Urinary bladder (tissue), 3 donors: ENCODE measurements at regions not wholly inside any gene's neighbourhood (a gene's known extent, or its start where the extent isn't known, plus 50 kb on each side); places are given as distances from the start of the nearest gene placed in this dataset.
"Not testable (repeated sequence)": the region's sequence is repeated elsewhere in the genome, so short reads cannot be mapped to it uniquely, and the experiment has no call there.

ENCODE experiments used
- DNase-seq: peaks from one replicate; pipeline ENCODE4 v3.0.0-alpha.2; 2015; ENCODE audit errors: extremely low spot score
- H3K27ac ChIP-seq: one replicate; pipeline ENCODE4 v1.5.1; 2013; ENCODE audit warnings: low read depth, mild to moderate bottlenecking, moderate library complexity
- H3K36me3 ChIP-seq: one replicate; pipeline ENCODE4 v1.6.1; 2013; ENCODE audit warnings: mild to moderate bottlenecking, moderate library complexity; ENCODE audit not compliant: insufficient read depth
- H3K4me1 ChIP-seq: one replicate; pipeline ENCODE4 v1.6.1; 2013; ENCODE audit warnings: mild to moderate bottlenecking, moderate library complexity; ENCODE audit not compliant: insufficient read depth
- H3K4me3 ChIP-seq: one replicate; pipeline ENCODE4 v1.5.1; 2013; ENCODE audit warnings: low read depth, low read length
- WGBS: extraction: QIAGEN DNeasy Blood & Tissue Kit; methylation state at CpG from one replicate; pipeline ENCODE4 v1.1.7; 2013; 5-methylcytosine and 5-hydroxymethylcytosine counted together
- donor health status: healthy with polysubstance abuse.
- donor health status: healthy.

- Histone ChIP-seq H3K4me3 (no peak overlapping the region), H3K4me1 (no peaks in the 10 kb centered on the region), H3K36me3 (no peaks in the 10 kb centered on the region), H3K27ac (no peak overlapping the region)
- WGBS = 67% methylated on average over 6 of the region's 6 CpGs
- DNase-seq = no peak
These were observed 360.8 kb downstream of the MATN1 start for GRCh38 chr1:30362603-30362990.

GRCh38 chr1:30361890-30362602, 361.3 kb downstream of the MATN1 start:
- H3K27ac ChIP-seq, H3K36me3 ChIP-seq, H3K4me1 ChIP-seq, H3K4me3 ChIP-seq, DNase-seq: not testable (repeated sequence)
- 70% methylated on average over 10 of the region's 10 CpGs for WGBS

DNA sequence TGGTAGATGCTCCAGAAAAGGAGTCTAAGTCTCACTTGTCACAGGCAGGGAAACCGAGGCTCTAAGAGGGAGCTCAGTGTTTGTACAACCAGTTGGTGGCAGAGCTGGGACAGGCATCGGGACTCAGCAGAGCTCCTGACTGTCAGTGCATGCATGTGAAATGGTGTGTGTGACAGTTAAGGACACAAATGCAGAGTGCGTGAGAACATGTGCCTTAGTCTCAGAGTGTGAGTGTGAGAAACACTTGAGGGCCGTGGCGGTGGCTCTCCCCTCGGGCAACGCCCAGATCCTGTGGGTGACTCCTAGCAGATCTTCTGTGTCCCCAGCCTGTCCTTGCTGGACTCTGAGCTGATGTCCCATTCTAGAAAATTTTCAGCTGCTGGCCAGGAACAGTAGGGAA, 362.6 kb downstream of the MATN1 start:
- H3K36me3 ChIP-seq = no peaks in the 10 kb centered on the region
- DNase-seq = no peak

GRCh38 chr1:30360281-30360680, 363.1 kb downstream of the MATN1 start:
- no peaks in the 10 kb centered on the region for H3K4me1 ChIP-seq
- WGBS = 83% methylated on average over 2 of the region's 2 CpGs
- H3K36me3 ChIP-seq = no peaks in the 10 kb centered on the region
- no peak for DNase-seq
- H3K27ac ChIP-seq = no peak overlapping the region
- H3K4me3 ChIP-seq = no peak overlapping the region

More for the DNA sequence above, 362.6 kb downstream of the MATN1 start:
- Histone ChIP-seq H3K27ac (no peak overlapping the region), H3K4me1 (no peaks in the 10 kb centered on the region), H3K4me3 (no peak overlapping the region)
- WGBS = 61% methylated on average over 7 of the region's 7 CpGs

DNA sequence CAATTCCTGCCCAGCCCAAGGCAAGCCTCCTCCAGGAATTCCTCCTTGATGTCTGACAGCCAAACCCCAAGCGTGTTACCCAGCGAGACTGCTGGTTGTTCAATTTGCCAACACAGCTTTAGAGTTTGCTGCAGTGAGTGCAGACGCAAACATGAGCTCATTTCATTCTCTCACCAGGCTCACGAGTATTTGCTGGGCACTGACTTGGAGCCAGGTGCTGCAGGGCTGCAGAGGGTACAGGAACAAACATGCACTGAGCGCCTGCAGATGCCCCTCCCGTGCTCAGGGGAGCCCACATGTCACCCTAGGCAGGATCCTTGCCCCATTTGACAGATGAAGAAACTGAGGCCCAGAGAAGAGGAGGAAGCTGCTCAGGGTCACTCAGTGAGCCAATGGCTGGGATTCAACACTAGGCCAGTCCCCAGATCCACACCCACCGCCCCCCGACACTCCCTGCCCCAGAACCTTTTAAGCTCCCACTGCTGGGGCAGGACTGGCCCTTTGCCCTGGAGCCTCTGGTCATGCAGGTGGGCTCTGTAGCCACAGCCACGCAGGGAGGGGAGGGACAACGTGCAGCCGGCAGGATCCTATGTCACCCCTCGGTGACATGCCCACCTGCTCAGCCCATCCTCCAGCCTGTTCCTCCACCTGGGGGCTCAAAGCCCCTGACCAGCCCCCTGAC, 363.7 kb downstream of the MATN1 start:
- WGBS = 63% methylated on average over 12 of the region's 12 CpGs
- Histone ChIP-seq H3K36me3 (no peaks in the 10 kb centered on the region), H3K4me1 (no peaks in the 10 kb centered on the region), H3K27ac (no peak overlapping the region), H3K4me3 (no peak overlapping the region)
- no peak for DNase-seq

DNA sequence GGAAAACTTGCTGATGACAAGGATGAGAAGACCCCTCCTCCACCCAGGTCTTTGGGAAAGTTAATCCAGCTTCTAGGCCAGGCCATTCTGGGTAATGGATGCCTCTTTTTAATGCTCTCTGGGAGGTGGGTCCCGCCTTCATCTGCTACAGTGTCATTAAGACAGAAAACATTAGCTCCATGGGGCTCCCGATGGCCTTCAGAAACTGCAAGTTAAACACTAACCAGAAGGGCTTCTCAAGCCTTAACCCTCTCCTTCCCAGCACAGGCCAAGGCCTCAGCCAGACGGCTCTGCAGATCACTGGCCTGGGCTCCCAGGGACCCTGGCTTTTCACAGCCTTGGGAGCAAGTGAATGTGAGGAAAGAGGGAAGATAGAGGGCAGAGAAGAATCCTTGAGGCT, 364.9 kb downstream of the MATN1 start:
- 27% methylated on average over 3 of the region's 3 CpGs for WGBS
- H3K4me1 ChIP-seq = no peaks in the 10 kb centered on the region
- no peaks in the 10 kb centered on the region for H3K36me3 ChIP-seq
- no peak overlapping the region for H3K27ac ChIP-seq
- H3K4me3 ChIP-seq = no peak overlapping the region
- no peak for DNase-seq

GRCh38 chr1:30356839-30357238, 366.5 kb downstream of the MATN1 start:
- no peak overlapping the region for H3K27ac ChIP-seq
- no peaks in the 10 kb centered on the region for H3K4me1 ChIP-seq
- 90% methylated on average over 6 of the region's 6 CpGs for WGBS
- H3K4me3 ChIP-seq = no peak overlapping the region
- H3K36me3 ChIP-seq = no peaks in the 10 kb centered on the region
- no peak for DNase-seq

DNA sequence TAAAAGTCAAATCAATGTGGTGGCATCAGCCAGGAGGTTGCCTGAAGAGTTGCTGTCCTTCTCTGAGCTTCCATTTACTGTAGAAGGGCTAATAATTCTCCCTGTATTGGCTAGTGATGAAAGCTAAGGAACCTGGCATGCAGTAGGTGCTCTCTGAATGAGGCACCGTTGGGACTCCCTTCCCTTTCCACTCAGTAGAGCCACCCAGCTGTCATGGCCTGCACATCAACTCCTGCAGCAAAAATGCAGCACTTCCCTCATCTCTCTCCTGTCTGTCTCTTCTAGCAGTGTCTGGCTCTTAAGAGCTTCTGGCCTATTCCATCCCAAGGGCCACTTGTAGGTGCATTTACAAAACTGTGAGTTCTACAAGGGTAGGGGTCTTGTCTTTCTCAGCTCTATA, 369.0 kb downstream of the MATN1 start:
- Histone ChIP-seq H3K4me1 (no peaks in the 10 kb centered on the region), H3K4me3 (no peak overlapping the region), H3K27ac (no peak overlapping the region), H3K36me3 (no peaks in the 10 kb centered on the region)
- 0% methylated on average over 1 of the region's 1 CpG for WGBS
- no peak for DNase-seq

- Histone ChIP-seq H3K4me3 (no peak overlapping the region), H3K27ac (no peak overlapping the region), H3K4me1 (no peaks in the 10 kb centered on the region), H3K36me3 (no peaks in the 10 kb centered on the region)
- no peak for DNase-seq
These were observed 369.7 kb downstream of the MATN1 start for GRCh38 chr1:30353637-30354036.

- no peak for DNase-seq
- WGBS = 95% methylated on average over 2 of the region's 2 CpGs
These were observed 375.2 kb downstream of the MATN1 start for GRCh38 chr1:30348147-30348546.

DNA sequence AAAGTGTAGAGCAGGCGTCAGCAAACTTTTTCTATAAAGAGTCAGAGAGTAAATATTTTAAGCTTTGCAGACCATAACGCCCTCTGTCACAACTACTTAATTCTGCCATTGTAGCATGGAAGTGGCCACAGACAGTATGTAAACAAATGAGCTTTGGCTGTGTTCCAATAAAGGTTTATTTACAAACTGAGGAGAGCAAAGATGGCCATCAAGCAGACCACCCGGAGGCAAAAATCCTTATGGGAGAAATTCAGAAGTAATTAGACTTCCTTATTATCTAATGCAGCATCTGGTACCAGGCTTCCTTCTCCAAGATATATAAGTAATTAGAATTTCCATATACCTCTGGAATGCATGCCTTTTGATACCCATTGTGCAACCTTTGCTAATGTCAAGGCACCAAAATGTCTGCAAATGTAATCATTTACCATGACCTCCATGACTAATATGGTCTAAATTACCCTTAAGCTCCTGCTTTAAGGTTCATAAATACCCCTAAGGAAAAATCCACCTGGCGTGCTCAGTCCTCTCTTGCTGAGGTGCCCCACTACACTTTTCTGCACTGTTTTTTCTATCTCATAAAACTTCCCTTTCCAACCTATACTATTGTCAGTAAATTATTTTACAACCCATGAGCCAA, 377.8 kb downstream of the MATN1 start:
- Histone ChIP-seq H3K36me3 (no peaks in the 10 kb centered on the region), H3K4me1 (no peaks in the 10 kb centered on the region), H3K27ac (no peak overlapping the region), H3K4me3 (no peak overlapping the region)
- 39% methylated on average over 4 of the region's 4 CpGs for WGBS
- no peak for DNase-seq

More at GRCh38 chr1:30348147-30348546, 375.2 kb downstream of the MATN1 start:
- Histone ChIP-seq H3K27ac (no peak overlapping the region), H3K4me1 (no peaks in the 10 kb centered on the region), H3K36me3 (no peaks in the 10 kb centered on the region), H3K4me3 (no peak overlapping the region)

DNA sequence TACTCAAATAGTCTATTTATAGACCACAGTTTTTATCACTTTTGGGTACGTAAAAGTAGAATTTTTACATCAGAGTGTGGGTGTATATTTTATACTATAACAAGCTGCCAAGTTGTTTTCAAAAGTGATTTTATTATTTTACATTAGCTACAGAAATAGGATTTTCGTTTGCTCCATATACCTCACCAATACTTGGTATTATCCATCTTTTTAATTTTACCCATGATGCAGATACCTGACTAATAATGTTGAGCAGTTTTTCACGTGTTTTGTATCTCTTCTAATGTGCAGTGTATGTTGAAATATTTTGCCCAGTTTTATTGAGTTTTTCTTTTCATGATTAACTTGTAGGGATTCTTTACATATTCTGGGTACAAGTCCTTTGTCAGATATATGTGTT, 379.8 kb downstream of the MATN1 start:
- WGBS = 46% methylated on average over 3 of the region's 3 CpGs
- Histone ChIP-seq H3K36me3 (no peaks in the 10 kb centered on the region), H3K27ac (no peak overlapping the region), H3K4me1 (no peaks in the 10 kb centered on the region), H3K4me3 (no peak overlapping the region)
- no peak for DNase-seq

DNA sequence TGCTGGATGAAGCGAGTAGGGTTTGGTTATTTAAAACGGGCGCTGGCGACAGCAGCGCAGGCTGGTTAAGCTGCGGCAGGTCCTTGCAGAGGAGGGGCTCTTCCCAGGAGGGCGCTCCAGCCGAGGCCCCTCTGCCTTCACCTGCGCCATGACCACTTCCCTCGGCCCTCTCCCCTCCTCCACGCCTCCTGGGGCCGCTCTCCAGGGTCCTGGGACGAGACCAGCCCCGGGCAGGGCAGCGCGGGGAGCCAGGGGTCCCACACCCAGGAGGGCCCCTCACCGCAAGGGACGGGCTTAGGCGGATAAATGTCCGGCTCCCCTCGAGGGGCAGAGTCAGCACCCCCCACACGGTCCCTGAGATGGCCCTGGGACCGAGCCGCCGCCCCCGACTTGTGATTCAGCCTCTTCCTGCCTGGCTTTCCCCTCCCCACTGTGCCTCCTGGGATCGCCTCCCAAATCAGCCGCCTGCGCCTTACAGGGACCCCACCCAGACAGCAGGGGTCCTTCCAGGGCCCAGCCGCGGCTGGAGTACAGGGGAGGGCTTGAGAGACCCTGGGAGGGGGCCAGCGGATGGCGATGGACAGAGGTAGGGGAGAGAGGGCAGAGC, 380.7 kb downstream of the MATN1 start:
- 7% methylated on average over 33 of the region's 33 CpGs for WGBS
- Histone ChIP-seq H3K4me1 (no peaks in the 10 kb centered on the region), H3K27ac (no peak overlapping the region), H3K36me3 (no peaks in the 10 kb centered on the region), H3K4me3 (no peak overlapping the region)
- no peak for DNase-seq

- DNase-seq = no peak
- no peaks in the 10 kb centered on the region for H3K36me3 ChIP-seq
- no peak overlapping the region for H3K27ac ChIP-seq
- WGBS = 86% methylated on average over 3 of the region's 3 CpGs
- no peaks in the 10 kb centered on the region for H3K4me1 ChIP-seq
- no peak overlapping the region for H3K4me3 ChIP-seq
These were observed 382.5 kb downstream of the MATN1 start for GRCh38 chr1:30340934-30341333.
